ENCODE measurements at regions not wholly inside any gene's neighbourhood (a gene's known extent, or its start where the extent isn't known, plus 50 kb on each side); places are given as distances from the start of the nearest gene placed in this dataset.
"Not testable (repeated sequence)": the region's sequence is repeated elsewhere in the genome, so short reads cannot be mapped to it uniquely, and the experiment has no call there.

DNA sequence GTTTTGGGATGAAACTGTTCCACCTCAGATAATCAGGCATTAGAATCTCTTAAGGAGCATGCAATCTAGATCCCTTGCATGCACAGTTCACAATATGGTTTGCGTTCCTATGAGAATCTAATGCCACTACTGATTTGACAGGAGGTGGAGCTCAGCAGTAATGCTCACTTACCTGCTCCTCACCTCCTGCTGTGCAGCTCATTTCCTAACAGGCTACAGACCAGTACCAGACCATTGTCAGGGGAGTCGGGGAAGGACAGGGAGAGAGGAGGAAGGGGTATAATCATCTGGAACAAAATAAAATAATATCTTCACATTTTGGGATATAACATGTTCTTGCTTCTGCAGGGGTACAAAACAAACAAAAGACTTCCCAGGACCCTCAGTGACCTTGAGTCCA, 532.0 kb upstream of the FSHR start:
- no peak for DNase-seq

DNA sequence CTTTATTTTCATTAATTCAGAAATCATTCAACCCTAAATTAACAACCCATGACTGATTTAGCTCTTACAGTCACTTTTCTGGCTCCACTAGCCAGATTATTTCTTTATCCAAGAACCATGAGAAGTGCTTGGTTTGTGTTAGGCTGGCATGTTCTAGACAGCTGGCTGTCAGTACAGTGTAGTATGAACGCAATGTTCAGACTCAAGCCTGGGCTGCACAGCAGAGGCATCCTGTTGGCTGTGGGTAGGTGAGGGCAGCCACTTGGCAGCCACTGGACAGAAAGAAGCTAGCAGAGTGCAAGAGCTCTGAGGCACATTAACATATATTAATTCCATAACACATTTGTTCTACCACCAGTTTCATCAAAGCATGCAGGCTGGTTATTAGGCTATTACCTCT, 522.9 kb upstream of the FSHR start:
- DNase-seq: no peak

DNA sequence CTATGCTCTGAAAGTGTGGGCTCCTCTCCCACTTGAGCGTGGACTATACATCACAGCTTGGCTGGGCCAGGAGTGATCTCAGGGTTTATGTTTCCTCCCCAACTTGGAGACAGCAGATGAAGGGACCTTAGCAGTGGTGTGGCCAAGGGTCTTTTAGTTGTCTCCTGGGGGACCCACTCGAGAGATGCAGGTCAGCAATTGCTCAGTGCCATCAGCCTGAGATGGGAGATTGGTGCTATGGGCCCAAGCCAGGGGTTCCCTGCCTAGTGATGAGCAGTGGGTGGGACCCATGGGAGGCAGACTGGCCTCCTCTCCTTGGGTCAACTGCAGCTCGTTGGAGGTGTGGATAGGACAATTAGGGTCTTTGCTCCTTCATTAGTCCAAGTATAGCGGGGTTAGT, 510.5 kb upstream of the FSHR start:
- DNase-seq: no peak

DNA sequence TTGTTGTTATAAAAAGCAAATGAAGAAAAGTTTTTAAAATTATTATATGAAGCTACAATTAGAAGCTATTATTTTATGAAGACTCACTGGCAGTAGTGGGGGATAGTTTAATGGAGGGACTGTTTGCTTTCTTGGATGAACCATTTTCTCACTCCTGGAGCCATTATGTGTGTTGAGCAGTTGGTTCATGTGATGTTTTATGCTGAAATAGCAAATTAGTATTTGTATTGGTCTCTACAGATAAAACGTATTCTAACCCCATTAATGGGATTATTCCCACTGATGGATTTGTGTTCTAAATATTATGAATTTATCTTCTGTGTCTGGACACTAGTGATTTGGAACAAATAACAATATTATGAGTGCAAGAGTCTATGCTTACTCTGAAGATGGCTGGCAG, 507.5 kb upstream of the FSHR start:
- DNase-seq: no peak

DNA sequence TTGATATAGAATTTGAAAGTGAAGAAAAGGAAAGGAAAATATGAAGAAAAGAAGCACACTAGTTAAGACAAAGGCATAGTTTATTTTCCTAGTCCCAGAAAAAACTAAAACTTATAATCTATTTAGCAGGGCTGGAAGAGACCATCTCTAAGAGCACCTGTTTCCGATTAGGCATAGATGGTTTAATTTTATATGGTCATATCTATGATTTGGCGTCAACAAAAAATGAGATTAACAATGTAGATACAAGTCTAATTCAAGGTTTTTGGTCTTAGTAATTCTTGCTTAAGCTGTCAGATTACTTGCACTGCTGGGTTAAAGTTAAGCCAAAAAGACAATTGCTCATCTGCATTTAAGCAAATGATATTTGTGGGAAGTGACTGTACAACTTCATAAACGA, 502.5 kb upstream of the FSHR start:
- no peak for DNase-seq

DNA sequence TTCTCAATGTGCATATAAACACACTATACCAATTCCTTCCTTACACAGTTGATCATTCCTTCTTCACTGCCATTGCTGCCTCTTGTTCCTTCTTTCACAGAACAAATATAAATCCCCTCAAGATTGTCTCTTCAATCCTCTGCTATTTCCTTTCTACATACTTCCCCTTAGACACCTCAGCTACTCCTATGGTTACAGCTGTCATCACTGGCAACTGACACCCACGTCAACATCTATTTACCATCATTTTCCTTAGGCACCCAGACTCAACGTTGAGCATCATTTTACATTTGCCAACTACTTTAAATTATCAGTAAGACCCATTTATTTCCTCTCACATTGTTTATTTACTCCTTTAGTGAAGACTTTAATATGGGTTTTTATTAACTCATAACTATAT, 488.8 kb upstream of the FSHR start:
- no peak for DNase-seq

DNA sequence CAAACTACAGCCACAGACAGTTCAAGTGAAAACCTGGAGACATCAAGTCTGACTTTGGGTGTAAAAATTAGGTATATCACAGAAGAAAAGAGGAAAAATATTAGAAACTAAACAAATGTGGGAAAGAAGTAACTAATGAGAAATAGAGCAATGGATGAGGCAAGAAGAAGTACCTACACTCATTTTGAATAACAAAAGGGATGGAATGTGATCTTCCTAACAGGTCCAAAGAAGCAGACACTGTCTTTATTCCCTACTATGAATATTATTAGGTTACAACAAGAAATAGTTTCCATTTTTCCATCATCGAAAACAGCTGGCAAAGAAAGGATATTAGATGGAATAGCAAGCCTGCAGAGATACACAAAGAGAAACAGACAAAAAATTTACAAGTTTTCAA, 486.3 kb upstream of the FSHR start:
- no peak for DNase-seq

DNA sequence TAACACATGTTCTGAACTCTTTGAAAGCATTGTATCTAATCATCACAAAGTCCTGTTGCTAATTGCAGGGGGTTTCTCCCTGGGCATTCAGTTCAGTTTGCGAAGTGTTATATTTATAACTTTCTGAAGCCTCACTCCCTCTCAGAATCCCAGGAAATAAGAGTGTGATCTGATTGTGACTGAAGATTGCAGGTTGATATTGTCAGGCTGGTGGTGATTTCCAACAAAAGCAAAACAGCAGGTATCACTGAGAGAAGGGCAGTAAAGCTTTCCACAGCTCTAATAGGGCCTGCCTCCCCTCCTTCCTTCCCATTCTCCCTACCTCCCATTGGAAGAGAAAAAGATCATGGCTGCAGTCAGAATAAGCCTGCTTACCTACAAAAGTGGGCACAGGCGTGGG, 466.7 kb upstream of the FSHR start:
- DNase-seq: no peak

DNA sequence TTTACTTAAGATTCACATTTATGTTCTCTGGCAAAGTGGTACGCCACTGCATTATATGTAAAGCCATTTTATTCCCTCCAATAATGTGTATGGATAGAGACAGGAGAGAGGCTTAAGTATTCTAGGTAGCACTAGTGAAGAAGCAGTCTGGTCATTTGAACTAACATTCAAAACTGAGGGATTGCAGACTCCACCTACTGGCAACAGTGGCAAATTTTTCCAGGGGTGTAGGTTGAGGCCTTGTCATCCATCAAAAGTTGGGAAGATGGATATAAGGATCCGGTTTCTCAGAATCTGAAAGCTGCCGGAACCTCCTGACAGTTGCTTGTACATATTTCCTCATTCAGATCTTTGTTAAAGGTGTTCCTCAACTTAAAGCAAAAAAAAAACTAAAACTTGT, 465.5 kb upstream of the FSHR start:
- DNase-seq: no peak

DNA sequence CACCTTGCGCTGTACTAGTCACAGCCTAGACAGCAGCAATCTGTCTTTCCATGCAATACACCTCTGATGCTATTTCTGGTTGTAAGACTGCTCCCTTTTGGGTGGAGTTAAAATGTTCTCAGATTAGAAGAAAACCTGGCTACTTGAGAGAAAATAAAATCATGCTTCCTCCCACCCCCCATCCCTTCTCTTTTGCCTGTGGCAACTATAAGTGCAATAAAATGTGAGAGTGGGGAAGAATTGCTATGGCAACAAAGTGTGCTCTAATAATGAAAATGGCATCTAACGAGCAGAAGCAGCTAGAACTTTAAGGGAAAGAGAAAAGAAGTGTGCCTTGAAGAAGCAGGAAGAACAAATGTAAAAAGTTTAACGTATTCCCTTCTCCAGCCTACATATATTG, 464.2 kb upstream of the FSHR start:
- no peak for DNase-seq

DNA sequence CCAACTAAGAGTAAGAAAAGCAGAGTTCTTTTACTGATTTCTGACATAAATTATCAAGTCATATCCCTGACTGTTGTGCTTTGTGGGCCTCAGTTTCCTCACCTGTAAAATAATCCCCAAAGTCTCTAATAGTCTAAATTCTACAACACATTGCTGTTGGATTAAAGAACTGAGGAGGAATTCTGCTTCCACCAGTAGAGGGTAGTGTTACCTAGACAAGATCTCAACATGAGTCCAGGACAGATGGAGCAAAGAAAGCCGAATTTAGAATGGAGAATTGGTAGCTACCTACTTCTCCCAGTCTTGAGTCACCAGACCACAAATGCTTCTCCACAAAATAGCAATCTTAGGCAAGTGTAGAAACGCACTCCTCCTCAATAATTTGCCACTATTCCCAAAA, 462.5 kb upstream of the FSHR start:
- DNase-seq: peak; percentile 4 to 9

DNA sequence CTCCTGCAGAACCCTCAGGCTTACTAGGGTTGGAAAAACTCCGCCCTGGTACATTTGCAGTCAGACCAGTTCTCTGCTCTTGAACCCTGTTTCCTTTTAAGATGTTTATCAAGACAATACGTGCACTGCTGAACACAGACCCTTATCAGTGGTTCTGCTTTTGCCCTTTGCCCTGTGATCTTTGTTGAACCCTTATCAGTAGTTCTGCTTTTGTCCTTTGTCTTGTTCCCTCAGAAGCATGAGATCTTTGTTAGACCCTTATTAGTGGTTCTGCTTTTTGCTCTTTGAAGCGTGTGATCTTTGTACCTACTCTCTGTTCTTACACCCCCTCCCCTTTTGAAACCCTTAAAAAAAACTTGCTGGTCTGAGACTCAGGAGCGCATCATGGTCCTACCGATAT, 457.5 kb upstream of the FSHR start:
- not testable (repeated sequence) for DNase-seq

DNA sequence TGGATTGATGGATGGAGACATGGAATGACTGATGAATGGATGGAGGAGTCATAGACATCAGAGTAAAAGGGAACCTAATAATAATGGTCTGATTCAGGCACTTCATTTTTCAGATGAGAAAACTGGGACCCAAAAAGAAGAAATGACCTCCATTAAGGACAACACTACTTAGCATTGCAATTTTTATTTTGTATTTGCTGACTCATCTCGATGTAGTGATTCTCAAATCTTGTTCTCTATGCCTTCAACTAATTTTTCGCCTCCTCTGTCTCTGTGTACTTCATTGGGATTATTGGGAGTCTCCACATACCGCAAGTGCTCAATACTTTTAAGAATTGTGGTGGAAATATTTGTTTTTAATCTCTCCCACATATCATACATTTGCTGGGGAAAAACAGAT, 446.2 kb upstream of the FSHR start:
- no peak for DNase-seq

DNA sequence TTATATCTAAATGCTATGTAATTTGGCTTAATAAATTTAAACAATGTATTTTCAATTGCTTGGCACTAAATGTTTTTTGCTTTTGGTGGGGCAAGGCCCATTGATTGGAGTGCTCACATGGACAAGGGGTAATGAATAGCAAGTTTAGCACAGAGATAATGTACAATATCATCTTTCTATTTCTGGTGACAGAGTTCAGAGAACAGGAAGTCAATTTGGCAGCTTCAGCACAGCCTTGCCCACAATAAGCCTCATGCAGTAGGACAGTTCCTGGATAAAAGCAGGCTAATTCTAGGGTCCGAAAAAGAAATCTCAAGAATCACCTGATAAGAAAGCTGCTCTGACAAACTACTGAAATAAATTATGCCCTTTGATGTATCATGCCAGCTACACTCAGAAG, 443.9 kb upstream of the FSHR start:
- DNase-seq: no peak

DNA sequence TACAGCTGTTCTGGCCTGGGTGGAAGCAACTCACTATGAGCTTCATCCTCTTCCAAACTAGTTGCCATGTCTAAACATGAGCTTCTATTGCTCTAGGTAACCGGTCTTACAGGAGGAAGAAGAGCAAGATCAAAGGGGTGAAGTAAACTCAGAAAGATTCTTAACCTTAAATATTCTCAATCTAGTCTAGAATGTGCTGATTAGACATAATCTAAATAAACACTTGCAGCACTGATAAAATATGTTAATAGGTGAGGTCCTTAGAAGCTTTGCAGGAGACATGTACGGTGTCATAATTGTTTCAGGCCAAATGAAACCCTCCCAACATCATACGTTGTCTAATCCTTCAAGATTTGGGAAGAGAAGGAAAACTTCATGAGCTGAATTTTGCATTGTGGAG, 431.6 kb upstream of the FSHR start:
- DNase-seq: no peak

DNA sequence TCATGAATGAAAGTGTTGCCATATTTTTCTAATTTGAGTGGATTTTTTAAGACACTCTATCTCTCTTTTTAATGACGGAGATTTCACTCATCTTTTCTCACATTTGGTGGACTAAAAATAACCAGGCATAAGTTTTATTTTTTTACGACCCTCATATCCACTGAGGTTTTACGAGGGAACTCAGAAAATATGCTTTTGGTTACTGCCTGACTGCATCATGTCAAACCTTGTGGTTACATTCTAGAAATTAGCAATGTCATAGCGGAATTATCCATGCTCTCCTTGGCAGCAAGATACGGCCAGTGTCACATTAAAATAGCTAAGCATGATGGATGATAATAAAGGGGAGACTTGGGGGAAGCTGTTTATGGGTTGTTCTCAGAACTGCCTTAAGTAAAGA, 428.6 kb upstream of the FSHR start:
- no peak for DNase-seq

DNA sequence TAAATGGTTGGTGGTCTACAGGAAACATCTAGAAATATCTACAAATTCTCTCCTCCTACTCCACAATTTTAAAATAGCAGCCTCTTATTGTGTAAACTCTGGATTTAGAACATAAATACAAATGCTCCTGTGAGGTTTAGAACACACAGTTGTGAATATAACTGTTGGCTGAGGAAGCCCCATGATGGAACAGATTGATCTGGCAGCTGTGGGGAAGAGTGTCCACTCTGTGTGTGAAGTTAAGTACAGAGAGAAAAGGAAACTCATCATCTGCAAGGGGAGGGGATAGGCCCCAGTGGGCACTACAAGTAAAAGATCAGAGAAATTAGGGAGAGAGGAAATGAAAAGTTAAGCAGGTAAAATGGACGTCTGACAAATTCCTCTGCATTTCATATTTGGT, 422.7 kb upstream of the FSHR start:
- no peak for DNase-seq

DNA sequence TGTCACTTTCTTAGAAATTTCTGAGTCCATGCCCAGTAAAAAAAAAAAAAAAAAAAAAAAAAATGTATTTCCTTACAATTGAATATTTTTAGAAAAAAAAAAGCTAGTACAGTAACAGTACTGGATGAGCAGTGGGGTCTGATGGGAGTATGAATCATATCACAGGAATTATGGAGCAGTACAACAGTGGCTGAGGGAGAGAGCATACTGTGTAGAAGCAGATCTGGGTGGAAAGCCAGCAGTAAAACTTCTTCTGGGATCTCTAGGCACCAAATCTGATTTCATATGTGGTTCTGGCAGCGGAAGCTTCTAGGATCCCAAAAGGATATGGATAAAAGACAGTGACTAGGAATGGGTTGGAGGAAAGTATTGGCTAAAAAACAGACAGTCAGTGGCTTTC, 414.9 kb upstream of the FSHR start:
- no peak for DNase-seq

DNA sequence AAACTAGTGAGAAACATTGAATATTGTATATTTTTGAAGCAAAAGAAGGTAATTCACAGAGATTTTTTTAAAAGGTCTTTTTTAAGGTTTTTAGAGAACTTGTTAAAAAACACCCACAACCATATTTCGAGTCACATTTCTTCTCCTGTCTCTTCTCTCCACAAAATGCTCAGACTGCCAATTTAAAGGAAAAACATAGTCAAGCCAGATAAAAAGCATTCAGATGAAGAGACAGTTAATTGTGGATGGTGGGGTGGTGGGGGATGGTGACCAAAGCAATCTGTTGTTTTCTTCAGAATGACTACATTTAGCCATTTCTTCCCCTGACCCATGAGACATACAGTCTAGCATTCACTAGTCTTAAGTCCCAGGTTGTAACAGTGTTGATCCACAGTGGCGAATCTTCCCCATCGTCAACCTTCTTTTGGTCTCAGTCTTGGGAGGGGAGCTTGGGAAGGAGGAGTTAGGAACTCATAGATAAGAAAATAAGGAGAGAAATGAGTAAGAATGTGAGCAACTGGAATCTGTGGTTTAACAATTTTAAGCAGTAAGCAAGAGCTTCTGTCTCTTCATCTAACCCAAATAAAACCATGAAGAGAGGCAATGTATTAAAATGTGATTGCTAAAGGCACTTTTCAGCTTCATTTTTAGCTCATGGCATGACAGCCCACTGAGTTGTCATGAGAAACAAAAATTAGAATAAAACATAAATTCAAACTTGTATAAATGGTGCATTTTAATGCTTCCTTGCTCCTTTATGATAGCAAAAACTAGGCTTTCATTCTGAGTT, 413.7 kb upstream of the FSHR start:
- DNase-seq: no peak

DNA sequence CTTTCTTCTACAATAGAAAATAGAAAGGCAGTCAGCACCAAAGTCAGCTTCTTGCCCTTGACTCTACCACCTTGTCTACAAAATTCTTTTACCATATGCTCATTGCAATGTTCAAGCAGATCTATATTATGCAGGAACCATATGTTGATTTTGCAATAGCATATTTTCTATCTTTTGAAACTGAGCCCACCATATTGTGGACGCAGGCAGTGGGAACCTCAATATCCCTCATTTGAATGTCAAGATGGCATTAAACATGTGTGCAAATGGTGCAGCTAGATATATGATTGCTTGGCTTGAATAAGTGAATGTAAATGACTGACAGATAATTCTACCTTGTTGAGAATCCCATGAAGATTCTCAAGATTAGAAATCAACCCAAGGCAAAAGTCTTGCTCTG, 412.7 kb upstream of the FSHR start:
- no peak for DNase-seq

DNA sequence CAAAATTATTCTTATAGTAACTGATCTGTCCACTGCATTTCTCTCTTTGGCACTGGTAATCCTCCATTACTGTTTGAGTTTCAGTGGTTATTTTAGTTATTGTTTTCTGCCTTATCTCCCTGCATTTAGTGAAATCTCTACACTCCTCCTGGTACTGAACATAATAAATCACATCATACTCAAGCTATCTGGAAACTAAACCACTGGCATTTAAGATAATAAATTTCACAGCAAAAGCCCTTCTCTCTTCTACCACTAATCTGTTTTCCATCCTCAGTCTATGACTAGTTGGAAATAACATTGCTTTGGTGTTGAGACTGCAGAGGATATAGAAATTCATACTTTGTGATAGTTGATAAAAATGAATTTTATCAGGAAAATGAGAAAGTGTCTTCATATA, 399.3 kb upstream of the FSHR start:
- DNase-seq: no peak

DNA sequence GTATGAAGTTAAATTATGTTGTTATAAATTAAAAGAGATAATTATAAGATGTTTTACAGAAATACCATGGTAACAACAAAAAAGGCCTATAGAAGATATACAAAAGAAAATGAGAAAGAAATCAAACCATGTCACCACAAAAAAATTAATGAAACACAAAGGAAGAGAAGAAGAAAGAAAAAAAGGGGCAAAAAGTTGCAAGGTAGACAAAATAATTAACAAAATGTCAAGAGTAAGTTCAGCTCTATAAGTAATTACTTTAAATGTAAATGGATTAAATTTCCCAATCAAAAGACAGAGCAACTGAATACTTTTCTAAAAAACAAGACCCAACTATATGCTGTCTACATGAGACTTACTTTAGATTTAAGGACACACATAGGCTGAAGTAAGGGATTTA, 378.4 kb upstream of the FSHR start:
- DNase-seq: no peak

DNA sequence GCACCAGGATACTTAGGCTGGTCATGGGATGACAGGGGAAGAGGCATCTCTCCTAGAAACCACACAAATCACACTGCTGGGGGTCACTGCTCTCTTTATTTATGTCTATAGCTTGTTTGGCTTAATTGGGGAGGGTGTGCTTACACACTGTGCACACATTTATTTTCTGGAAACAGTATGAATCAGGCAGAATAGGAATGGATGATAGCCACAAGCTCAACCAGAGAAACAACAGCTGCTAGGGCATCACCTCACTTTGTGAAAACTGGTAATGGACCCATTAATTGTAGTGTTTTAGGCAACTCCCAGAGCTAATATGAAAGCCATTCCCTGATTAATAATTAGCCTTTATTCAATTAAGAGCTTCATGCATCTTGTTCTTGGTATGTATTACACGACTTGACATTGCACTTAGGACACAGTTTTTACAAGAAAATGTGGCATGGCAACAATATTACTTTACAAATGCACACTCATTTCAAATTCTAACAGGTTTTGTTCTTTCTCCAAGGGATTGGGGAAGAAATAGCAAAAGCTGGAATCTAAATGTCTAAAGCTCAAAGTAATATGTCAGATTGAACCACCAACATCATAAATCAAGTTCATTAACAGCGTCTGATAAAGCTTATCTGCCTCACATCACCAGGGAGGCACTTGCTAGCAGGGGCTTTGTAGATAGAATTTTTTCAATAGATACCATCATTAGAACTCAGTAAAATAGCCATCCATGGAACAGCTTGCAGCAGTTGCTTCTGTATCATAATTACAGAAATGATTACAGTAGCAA, 361.9 kb upstream of the FSHR start:
- DNase-seq: no peak

DNA sequence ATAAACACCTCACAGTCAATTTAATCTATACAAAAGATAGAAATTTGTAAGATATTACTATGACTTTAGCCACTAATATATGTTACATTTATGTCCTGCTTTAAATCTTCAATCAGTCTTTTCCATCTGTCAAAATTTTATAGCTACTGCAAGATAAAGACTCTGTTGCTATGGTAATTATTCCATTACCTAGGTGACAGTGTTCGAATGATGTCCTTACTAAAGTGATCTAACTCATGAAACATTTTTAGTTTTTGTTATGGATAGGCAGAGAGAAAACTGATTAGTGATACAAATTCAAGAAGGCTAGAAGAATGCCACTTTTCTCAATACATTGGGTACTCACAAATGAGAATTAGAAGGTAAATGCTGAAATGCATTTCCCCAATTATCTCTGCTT, 359.9 kb upstream of the FSHR start:
- no peak for DNase-seq
